ENCODE measurements at regions not wholly inside any gene's neighbourhood (a gene's known extent, or its start where the extent isn't known, plus 50 kb on each side); places are given as distances from the start of the nearest gene placed in this dataset.

- H3K4me3 ChIP-seq (ENCODE audit: low read depth, low read length), result no peak overlapping the region
- TF ChIP-seq CTCF (IDR thresholded peaks at IDR 0.05; ENCODE audit: insufficient read depth, low read depth, low read length), result no peak
- DNase-seq (ENCODE audit: low read depth), result no peak
Observed at GRCh38 chr3:68135067-68135466, 480.7 kb upstream of the SUCLG2 start.

GRCh38 chr3:68129065-68129464 is 474.7 kb upstream of the SUCLG2 start:
- TF ChIP-seq CTCF (IDR thresholded peaks at IDR 0.05; ENCODE audit: insufficient read depth, low read depth, low read length), result no peak
- no peak for DNase-seq (ENCODE audit: low read depth)
- H3K4me3 ChIP-seq (ENCODE audit: low read depth, low read length), result no peak overlapping the region

GRCh38 chr3:68123231-68123630 is 468.8 kb upstream of the SUCLG2 start:
- H3K4me3 ChIP-seq (ENCODE audit: low read depth, low read length), result no peak overlapping the region
- no peak for TF ChIP-seq CTCF (IDR thresholded peaks at IDR 0.05; ENCODE audit: insufficient read depth, low read depth, low read length)
- no peak for DNase-seq (ENCODE audit: low read depth)

GRCh38 chr3:68121287-68121686 is 466.9 kb upstream of the SUCLG2 start:
- no peak overlapping the region for H3K4me3 ChIP-seq (ENCODE audit: low read depth, low read length)
- no peak for TF ChIP-seq CTCF (IDR thresholded peaks at IDR 0.05; ENCODE audit: insufficient read depth, low read depth, low read length)
- no peak for DNase-seq (ENCODE audit: low read depth)

- no peak for TF ChIP-seq CTCF (IDR thresholded peaks at IDR 0.05; ENCODE audit: insufficient read depth, low read depth, low read length)
- H3K4me3 ChIP-seq (ENCODE audit: low read depth, low read length), result no peak overlapping the region
- no peak for DNase-seq (ENCODE audit: low read depth)
Observed at GRCh38 chr3:68116580-68116979, 462.2 kb upstream of the SUCLG2 start.

GRCh38 chr3:68103811-68104210 is 449.4 kb upstream of the SUCLG2 start:
- H3K4me3 ChIP-seq (ENCODE audit: low read depth, low read length), result no peak overlapping the region
- no peak for DNase-seq (ENCODE audit: low read depth)
- no peak for TF ChIP-seq CTCF (IDR thresholded peaks at IDR 0.05; ENCODE audit: insufficient read depth, low read depth, low read length)

- no peak overlapping the region for H3K4me3 ChIP-seq (ENCODE audit: low read depth, low read length)
- TF ChIP-seq CTCF (IDR thresholded peaks at IDR 0.05; ENCODE audit: insufficient read depth, low read depth, low read length), result no peak
- DNase-seq (ENCODE audit: low read depth), result no peak
Observed at GRCh38 chr3:68090571-68090970, 436.2 kb upstream of the SUCLG2 start.
